MM.1S (cell line): ENCODE measurements at regions not wholly inside any gene's neighbourhood (a gene's known extent, or its start where the extent isn't known, plus 50 kb on each side); places are given as distances from the start of the nearest gene placed in this dataset.

Experiments
- DNase-seq: peaks from one replicate; pipeline ENCODE4 v3.0.0-alpha.2; 2015
- H2AFZ ChIP-seq: fragments of 300-600 bp; sonication (generic); 2 replicates; pipeline ENCODE4 v1.6.0; 2016; ENCODE audit warnings: antibody characterized with exemption, low read length
- H3F3A ChIP-seq: fragments of 300-600 bp; sonication (generic); 2 replicates; pipeline ENCODE4 v1.6.1; 2016; ENCODE audit warnings: mild to moderate bottlenecking, antibody characterized with exemption, low read length, moderate library complexity, mixed read lengths; ENCODE audit not compliant: insufficient read depth
- H3K27ac ChIP-seq: fragments of 300-600 bp; sonication (generic); 2 replicates; pipeline ENCODE4 v1.5.1; 2016; ENCODE audit warnings: mild to moderate bottlenecking, low read length
- H3K27me3 ChIP-seq: fragments of 300-600 bp; sonication (generic); replicated peaks from 2 replicates; pipeline ENCODE4 v1.6.0; 2016; ENCODE audit warnings: low read length; ENCODE audit not compliant: insufficient read depth
- H3K36me3 ChIP-seq: fragments of 300-600 bp; sonication (generic); replicated peaks from 2 replicates; pipeline ENCODE4 v1.6.1; 2016; ENCODE audit warnings: mild to moderate bottlenecking, low read length, mixed read lengths; ENCODE audit not compliant: insufficient read depth
- H3K4me1 ChIP-seq: fragments of 300-600 bp; sonication (generic); 2 replicates; pipeline ENCODE4 v1.6.1; 2016; ENCODE audit warnings: low read length, mixed read lengths
- H3K4me2 ChIP-seq: fragments of 300-600 bp; sonication (generic); 2 replicates; pipeline ENCODE4 v1.6.0; 2016; ENCODE audit warnings: low read depth, low read length
- H3K4me3 ChIP-seq: fragments of 300-600 bp; sonication (generic); 2 replicates; pipeline ENCODE4 v1.5.1; 2016; ENCODE audit warnings: low read length, mixed read lengths
- H3K79me2 ChIP-seq: fragments of 300-600 bp; sonication (generic); 2 replicates; pipeline ENCODE4 v1.6.1; 2016; ENCODE audit warnings: mixed run types, low read length, mixed read lengths
- H3K9ac ChIP-seq: fragments of 300-600 bp; sonication (generic); 2 replicates; pipeline ENCODE4 v1.6.1; 2016; ENCODE audit warnings: low read length, mixed read lengths
- H3K9me2 ChIP-seq: fragments of 300-600 bp; sonication (generic); replicated peaks from 2 replicates; pipeline ENCODE4 v1.6.1; 2016; ENCODE audit warnings: mild to moderate bottlenecking, low read length, mixed read lengths; ENCODE audit not compliant: insufficient read depth
- H3K9me3 ChIP-seq: fragments of 300-600 bp; sonication (generic); replicated peaks from 2 replicates; pipeline ENCODE4 v1.6.1; 2016; ENCODE audit warnings: mild to moderate bottlenecking, low read length, mixed read lengths; ENCODE audit not compliant: insufficient read depth
- H4K20me1 ChIP-seq: fragments of 300-600 bp; sonication (generic); 2 replicates; pipeline ENCODE4 v1.6.1; 2016; ENCODE audit warnings: mild to moderate bottlenecking, low read length, moderate library complexity, mixed read lengths; ENCODE audit not compliant: insufficient read depth
- EZH2 ChIP-seq: fragments of 300-600 bp; sonication (generic); optimal IDR thresholded peaks from 2 replicates; pipeline ENCODE3; 2017; ENCODE audit warnings: low read depth, mild to moderate bottlenecking, antibody characterized with exemption, low read length, mixed read lengths
- EZH2phosphoT487 ChIP-seq: fragments of 300-600 bp; sonication (generic); IDR thresholded peaks from 2 replicates; pipeline ENCODE4 v1.6.1; 2018; ENCODE audit warnings: antibody characterized with exemption, low read length
- TF ChIP-seq, protein P1 (sequence below): fragments of 300-600 bp; sonication (generic); IDR thresholded peaks from 2 replicates; pipeline ENCODE4 v1.5.1; 2016; ENCODE audit warnings: antibody characterized with exemption, low read length, mixed read lengths

DNA sequence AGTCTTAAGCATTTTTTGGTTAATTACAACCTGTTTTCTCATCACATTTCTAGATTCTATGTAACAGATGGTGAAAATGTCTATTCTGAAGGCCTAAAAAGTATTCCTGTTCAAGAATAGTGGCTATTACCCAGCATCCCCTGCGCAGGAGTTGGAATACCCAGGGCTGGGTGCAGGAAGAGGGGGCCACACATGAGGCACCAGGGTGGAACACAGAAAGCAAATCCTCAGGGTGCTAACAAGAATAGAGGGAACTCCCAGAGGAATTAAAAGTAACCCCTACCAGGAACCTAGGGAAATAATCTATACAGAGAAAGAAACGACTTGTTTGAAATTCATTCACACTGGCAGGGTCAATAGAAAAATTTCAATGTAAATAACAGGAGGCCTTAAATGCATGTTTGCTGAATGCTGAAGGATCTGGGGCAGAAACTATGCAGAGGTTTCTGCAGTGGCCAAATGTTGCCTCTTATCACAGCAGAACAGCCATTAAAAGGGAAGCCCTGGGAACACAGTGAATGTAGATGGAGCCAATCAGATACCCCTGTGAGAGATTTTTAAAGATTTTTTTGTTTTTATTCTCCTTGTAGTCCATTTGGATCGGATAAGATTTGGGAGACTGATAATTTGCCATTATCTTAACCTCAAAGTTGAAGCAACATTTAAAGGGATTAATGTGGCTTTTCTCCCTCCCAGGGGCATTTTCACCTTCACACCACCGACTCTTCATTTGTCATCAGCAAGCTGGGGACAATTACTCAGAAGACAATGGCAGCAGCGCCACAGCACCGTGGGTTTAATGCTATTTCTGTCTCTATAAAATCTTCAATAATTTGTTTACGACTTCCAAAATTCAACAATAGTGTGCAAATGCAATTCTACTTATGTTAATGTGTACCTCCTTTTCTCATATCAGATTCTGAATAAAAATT is 196.0 kb upstream of the PSMD7 start:
- H3K9me3 ChIP-seq, result no peaks in the 10 kb centered on the region
- no peak overlapping the region for H3K9ac ChIP-seq
- TF ChIP-seq EZH2, result no peak
- TF ChIP-seq, protein P1, sequence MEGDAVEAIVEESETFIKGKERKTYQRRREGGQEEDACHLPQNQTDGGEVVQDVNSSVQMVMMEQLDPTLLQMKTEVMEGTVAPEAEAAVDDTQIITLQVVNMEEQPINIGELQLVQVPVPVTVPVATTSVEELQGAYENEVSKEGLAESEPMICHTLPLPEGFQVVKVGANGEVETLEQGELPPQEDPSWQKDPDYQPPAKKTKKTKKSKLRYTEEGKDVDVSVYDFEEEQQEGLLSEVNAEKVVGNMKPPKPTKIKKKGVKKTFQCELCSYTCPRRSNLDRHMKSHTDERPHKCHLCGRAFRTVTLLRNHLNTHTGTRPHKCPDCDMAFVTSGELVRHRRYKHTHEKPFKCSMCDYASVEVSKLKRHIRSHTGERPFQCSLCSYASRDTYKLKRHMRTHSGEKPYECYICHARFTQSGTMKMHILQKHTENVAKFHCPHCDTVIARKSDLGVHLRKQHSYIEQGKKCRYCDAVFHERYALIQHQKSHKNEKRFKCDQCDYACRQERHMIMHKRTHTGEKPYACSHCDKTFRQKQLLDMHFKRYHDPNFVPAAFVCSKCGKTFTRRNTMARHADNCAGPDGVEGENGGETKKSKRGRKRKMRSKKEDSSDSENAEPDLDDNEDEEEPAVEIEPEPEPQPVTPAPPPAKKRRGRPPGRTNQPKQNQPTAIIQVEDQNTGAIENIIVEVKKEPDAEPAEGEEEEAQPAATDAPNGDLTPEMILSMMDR, result no peak
- no peak for TF ChIP-seq EZH2phosphoT487
- H3K4me2 ChIP-seq, result no peak overlapping the region
- no peaks in the 10 kb centered on the region for H3K4me1 ChIP-seq
- H2AFZ ChIP-seq, result no peak overlapping the region
- no peaks in the 10 kb centered on the region for H3K36me3 ChIP-seq
- no peaks in the 10 kb centered on the region for H3F3A ChIP-seq
- no peak for DNase-seq
- H3K4me3 ChIP-seq, result no peak overlapping the region
- no peaks in the 10 kb centered on the region for H4K20me1 ChIP-seq
- no peaks in the 10 kb centered on the region for H3K27me3 ChIP-seq
- no peak overlapping the region for H3K27ac ChIP-seq
- no peaks in the 10 kb centered on the region for H3K9me2 ChIP-seq
- no peaks in the 10 kb centered on the region for H3K79me2 ChIP-seq

DNA sequence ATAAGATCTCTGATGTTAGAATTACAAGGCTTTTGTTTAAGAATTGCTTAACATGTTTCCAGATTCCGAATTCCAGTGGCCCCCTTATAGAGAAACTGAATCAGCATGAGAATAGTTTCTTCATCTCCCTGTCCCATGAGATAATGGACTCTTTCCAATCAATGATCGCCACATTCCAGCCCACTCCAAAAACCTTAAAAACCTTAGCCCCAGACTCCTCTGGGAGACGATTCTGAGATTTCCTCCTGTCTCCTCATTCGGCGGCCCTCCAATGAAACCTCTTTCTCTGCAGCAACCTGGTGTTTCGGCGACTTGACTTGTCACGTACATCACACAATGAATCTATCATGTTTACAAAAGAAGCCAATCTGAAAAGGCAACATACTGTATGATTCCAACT is 197.1 kb upstream of the PSMD7 start:
- no peak overlapping the region for H3K27ac ChIP-seq
- H3K9me2 ChIP-seq, result no peaks in the 10 kb centered on the region
- H3K79me2 ChIP-seq, result no peaks in the 10 kb centered on the region
- H2AFZ ChIP-seq, result no peak overlapping the region
- TF ChIP-seq EZH2phosphoT487 (no peak), EZH2 (no peak)
- TF ChIP-seq, protein P1, result no peak
- H3K4me2 ChIP-seq, result no peak overlapping the region
- no peak for DNase-seq
- H4K20me1 ChIP-seq, result no peaks in the 10 kb centered on the region
- H3K36me3 ChIP-seq, result no peaks in the 10 kb centered on the region
- no peak overlapping the region for H3K4me3 ChIP-seq
- no peaks in the 10 kb centered on the region for H3K4me1 ChIP-seq
- H3K27me3 ChIP-seq, result no peaks in the 10 kb centered on the region
- no peaks in the 10 kb centered on the region for H3F3A ChIP-seq
- no peak overlapping the region for H3K9ac ChIP-seq
- no peaks in the 10 kb centered on the region for H3K9me3 ChIP-seq

DNA sequence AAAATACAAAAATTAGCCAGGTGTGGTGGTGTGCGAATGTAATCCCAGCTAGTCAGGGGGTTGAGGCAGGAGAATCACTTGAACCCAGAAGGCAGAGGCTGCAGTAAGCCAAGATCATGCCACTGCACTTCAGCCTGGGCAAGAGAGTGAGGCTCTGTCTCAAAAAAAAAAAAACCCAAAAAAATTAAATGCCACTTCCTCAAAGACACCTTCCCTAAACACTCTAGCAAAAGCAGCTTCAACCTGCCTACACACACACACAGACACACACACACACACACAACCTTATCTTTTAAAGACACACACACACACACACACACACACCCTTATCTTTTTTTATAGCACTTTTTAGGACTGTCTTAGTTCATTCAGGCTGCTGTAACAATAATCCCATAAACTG is 201.7 kb upstream of the PSMD7 start:
- Histone ChIP-seq H3K36me3 (no peaks in the 10 kb centered on the region), H3K9me2 (no peaks in the 10 kb centered on the region), H3K27me3 (no peaks in the 10 kb centered on the region), H3K4me1 (no peaks in the 10 kb centered on the region), H3F3A (no peaks in the 10 kb centered on the region), H3K9me3 (no peaks in the 10 kb centered on the region), H4K20me1 (no peaks in the 10 kb centered on the region), H3K27ac (no peak overlapping the region), H3K9ac (no peak overlapping the region), H3K4me2 (no peak overlapping the region), H2AFZ (no peak overlapping the region), H3K4me3 (no peak overlapping the region), H3K79me2 (no peaks in the 10 kb centered on the region)
- TF ChIP-seq, protein P1, result no peak
- no peak for TF ChIP-seq EZH2
- TF ChIP-seq EZH2phosphoT487, result no peak
- DNase-seq, result no peak
